C4-2B (cell line): ENCODE measurements at regions not wholly inside any gene's neighbourhood (a gene's known extent, or its start where the extent isn't known, plus 50 kb on each side); places are given as distances from the start of the nearest gene placed in this dataset.

Experiments used
- CTCF ChIP-seq: fragments of 450-650 bp; conservative IDR thresholded peaks from 2 replicates; pipeline ENCODE4 v1.5.1; 2017; ENCODE audit warnings: mild to moderate bottlenecking
- ZFX ChIP-seq: fragments of 450-650 bp; IDR thresholded peaks from 2 replicates; pipeline ENCODE4 v1.6.1; 2017

- TF ChIP-seq CTCF (no peak), ZFX (no peak)
Observed at GRCh38 chrX:66756717-66757116, 117.8 kb upstream of the EDA2R start.
